Smooth muscle cell (in vitro differentiated cells): ENCODE measurements at regions not wholly inside any gene's neighbourhood (a gene's known extent, or its start where the extent isn't known, plus 50 kb on each side); places are given as distances from the start of the nearest gene placed in this dataset.

Source experiments
- DNase-seq: peaks from one replicate; lab custom pipeline; 2025; ENCODE audit not compliant: unreplicated experiment; lab: John Stamatoyannopoulos, UW
- H2AFZ ChIP-seq: fragments of 200-600 bp; sonication (generic); 2 replicates; pipeline ENCODE4 v1.6.0; 2016; ENCODE audit warnings: antibody characterized with exemption, low read depth, mild to moderate bottlenecking
- H3F3A ChIP-seq: fragments of 200-600 bp; sonication (generic); 2 replicates; pipeline ENCODE4 v1.6.0; 2017; ENCODE audit warnings: antibody characterized with exemption, low read depth
- H3K27ac ChIP-seq: fragments of 200-600 bp; sonication (generic); 2 replicates; pipeline ENCODE4 v1.5.1; 2016; ENCODE audit warnings: low read depth, mild to moderate bottlenecking
- H3K27me3 ChIP-seq: fragments of 200-600 bp; sonication (generic); 2 replicates; pipeline ENCODE4 v1.6.1; 2016; ENCODE audit warnings: low read depth, mild to moderate bottlenecking
- H3K36me3 ChIP-seq: fragments of 200-600 bp; sonication (generic); 2 replicates; pipeline ENCODE4 v1.5.1; 2016; ENCODE audit warnings: low read depth
- H3K4me1 ChIP-seq: fragments of 200-600 bp; sonication (generic); 2 replicates; pipeline ENCODE4 v1.5.1; 2016; ENCODE audit warnings: low read depth
- H3K4me2 ChIP-seq: fragments of 200-600 bp; sonication (generic); 2 replicates; pipeline ENCODE4 v1.6.0; 2016; ENCODE audit warnings: mild to moderate bottlenecking
- H3K4me3 ChIP-seq: fragments of 200-600 bp; sonication (generic); 2 replicates; pipeline ENCODE4 v1.5.1; 2016; ENCODE audit warnings: mild to moderate bottlenecking
- H3K79me2 ChIP-seq: fragments of 200-600 bp; sonication (generic); 2 replicates; pipeline ENCODE4 v1.6.0; 2016; ENCODE audit warnings: low read depth, mild to moderate bottlenecking
- H3K9ac ChIP-seq: fragments of 200-600 bp; sonication (generic); 2 replicates; pipeline ENCODE4 v1.6.0; 2016; ENCODE audit warnings: low read depth
- H3K9me3 ChIP-seq: fragments of 200-600 bp; sonication (generic); replicated peaks from 2 replicates; pipeline ENCODE4 v1.5.1; 2016; ENCODE audit warnings: low read depth
- H4K20me1 ChIP-seq: fragments of 200-600 bp; sonication (generic); 2 replicates; pipeline ENCODE4 v1.6.0; 2016; ENCODE audit warnings: low read depth
- CTCF ChIP-seq: fragments of 200-600 bp; sonication (generic); IDR thresholded peaks from 2 replicates; pipeline ENCODE4 v1.5.1; 2017; ENCODE audit warnings: borderline replicate concordance, mild to moderate bottlenecking, antibody characterized with exemption; ENCODE audit not compliant: insufficient read depth, poor library complexity, severe bottlenecking
- WGBS: methylation state at CpG from one replicate; pipeline ENCODE4 v1.1.7; 2016; ENCODE audit warnings: low lambda C conversion rate; 5-methylcytosine and 5-hydroxymethylcytosine counted together

GRCh38 chr12:58066296-58066695 lies 124.9 kb downstream of the ATP23 start:
- no peak for TF ChIP-seq CTCF

GRCh38 chr12:58067610-58068387 lies 126.4 kb downstream of the ATP23 start:
- Histone ChIP-seq H3K79me2 (no peaks in the 10 kb centered on the region), H3K27me3 (no peaks in the 10 kb centered on the region), H3K27ac (peak overlapping the region; percentile 38), H3K9ac (no peak overlapping the region), H3F3A (no peaks in the 10 kb centered on the region), H2AFZ (no peak overlapping the region), H3K36me3 (no peaks in the 10 kb centered on the region), H3K4me3 (no peak overlapping the region), H3K4me2 (no peak overlapping the region), H3K9me3 (no peaks in the 10 kb centered on the region), H3K4me1 (no peaks in the 10 kb centered on the region), H4K20me1 (no peaks in the 10 kb centered on the region)
- whole genome bisulfite sequencing: 47% methylated on average over 1 of the region's 1 CpG
- no peak for TF ChIP-seq CTCF
- DNase-seq: no peak

More at GRCh38 chr12:58066296-58066695, 124.9 kb downstream of the ATP23 start:
- H3K4me3 ChIP-seq: no peak overlapping the region
- H3K4me2 ChIP-seq: no peak overlapping the region
- no peaks in the 10 kb centered on the region for H3K36me3 ChIP-seq
- H3K9me3 ChIP-seq: no peaks in the 10 kb centered on the region
- DNase-seq: no peak
- no peaks in the 10 kb centered on the region for H3F3A ChIP-seq
- H3K27ac ChIP-seq: no peak overlapping the region
- H3K9ac ChIP-seq: no peak overlapping the region
- H2AFZ ChIP-seq: no peak overlapping the region
- no peaks in the 10 kb centered on the region for H3K79me2 ChIP-seq
- H4K20me1 ChIP-seq: no peaks in the 10 kb centered on the region
- no peaks in the 10 kb centered on the region for H3K4me1 ChIP-seq
- no peaks in the 10 kb centered on the region for H3K27me3 ChIP-seq

- H3K9ac ChIP-seq: no peak overlapping the region
- H3K27me3 ChIP-seq: no peaks in the 10 kb centered on the region
- H3K4me1 ChIP-seq: no peaks in the 10 kb centered on the region
- H4K20me1 ChIP-seq: no peaks in the 10 kb centered on the region
- DNase-seq: no peak
- H3K4me3 ChIP-seq: no peak overlapping the region
- no peaks in the 10 kb centered on the region for H3K36me3 ChIP-seq
- H3F3A ChIP-seq: no peaks in the 10 kb centered on the region
- no peak overlapping the region for H2AFZ ChIP-seq
- no peak overlapping the region for H3K27ac ChIP-seq
- no peak overlapping the region for H3K4me2 ChIP-seq
- H3K9me3 ChIP-seq: no peaks in the 10 kb centered on the region
- no peaks in the 10 kb centered on the region for H3K79me2 ChIP-seq
- no peak for TF ChIP-seq CTCF
Measured at GRCh38 chr12:58068706-58069105, 127.3 kb downstream of the ATP23 start.
